HAP-1 (cell line): ENCODE measurements at regions not wholly inside any gene's neighbourhood (a gene's known extent, or its start where the extent isn't known, plus 50 kb on each side); places are given as distances from the start of the nearest gene placed in this dataset.

Source experiments
- DNase-seq, 2 experiments: peaks; one replicate each; pipeline ENCODE4 v3.0.0-alpha.2; 2016 to 2020; ENCODE audit warnings: low spot score in 2 of 2
- H3K27me3 ChIP-seq: fragments of 250-450 bp; sonication (Bioruptor Pico); 2 replicates; pipeline ENCODE4 v1.5.1; 2020; ENCODE audit warnings: low read depth, mild to moderate bottlenecking, moderate library complexity
- H3K36me3 ChIP-seq: fragments of 250-450 bp; sonication (Bioruptor Pico); replicated peaks from 2 replicates; pipeline ENCODE4 v1.5.1; 2020; ENCODE audit warnings: mild to moderate bottlenecking
- H3K4me1 ChIP-seq: fragments of 250-450 bp; sonication (Bioruptor Pico); 2 replicates; pipeline ENCODE4 v1.5.1; 2020; ENCODE audit warnings: mild to moderate bottlenecking
- H3K4me3 ChIP-seq: fragments of 250-450 bp; sonication (Bioruptor Pico); 2 replicates; pipeline ENCODE4 v1.5.1; 2020; ENCODE audit warnings: mild to moderate bottlenecking, moderate library complexity
- H3K9me3 ChIP-seq: fragments of 250-450 bp; sonication (Bioruptor Pico); 2 replicates; pipeline ENCODE4 v1.5.1; 2020; ENCODE audit warnings: mild to moderate bottlenecking, moderate library complexity
- in situ Hi-C: fragments of 300-500 bp; cut with MboI; formaldehyde crosslinking; loops from 3 replicates; pipeline ENCODE4 v1.14.3; 2020; ENCODE audit warnings: low sequenced_read_pairs, inconsistent platforms, mixed read lengths

GRCh38 chr4:158071931-158072330 lies 100.9 kb downstream of the GASK1B start:
- no peak for DNase-seq
- Histone ChIP-seq H3K4me3 (no peak overlapping the region), H3K4me1 (peaks cover 4% of the 10 kb centered on the region), H3K36me3 (no peaks in the 10 kb centered on the region), H3K9me3 (no peaks in the 10 kb centered on the region), H3K27me3 (no peaks in the 10 kb centered on the region)
- in situ Hi-C loops, result no loop called here

- Histone ChIP-seq H3K36me3 (no peaks in the 10 kb centered on the region), H3K4me1 (peaks cover 4% of the 10 kb centered on the region), H3K4me3 (no peak overlapping the region), H3K9me3 (no peaks in the 10 kb centered on the region), H3K27me3 (no peaks in the 10 kb centered on the region)
- in situ Hi-C loops, result no loop called here
- no peak for DNase-seq
Measured at GRCh38 chr4:158068068-158068467, 104.8 kb downstream of the GASK1B start.

GRCh38 chr4:158067646-158068045 lies 105.2 kb downstream of the GASK1B start:
- Histone ChIP-seq H3K9me3 (no peaks in the 10 kb centered on the region), H3K36me3 (no peaks in the 10 kb centered on the region), H3K4me1 (peaks cover 4% of the 10 kb centered on the region), H3K27me3 (no peaks in the 10 kb centered on the region), H3K4me3 (no peak overlapping the region)
- DNase-seq, result no peak
- in situ Hi-C loops, result no loop called here

GRCh38 chr4:158065603-158066002 lies 107.2 kb downstream of the GASK1B start:
- in situ Hi-C loops, result no loop called here
- Histone ChIP-seq H3K9me3 (no peaks in the 10 kb centered on the region), H3K4me3 (no peak overlapping the region), H3K36me3 (no peaks in the 10 kb centered on the region), H3K4me1 (peaks cover 4% of the 10 kb centered on the region), H3K27me3 (no peaks in the 10 kb centered on the region)
- DNase-seq, result no peak

GRCh38 chr4:158065176-158065575 lies 107.6 kb downstream of the GASK1B start:
- H3K4me3 ChIP-seq, result no peak overlapping the region
- H3K4me1 ChIP-seq, result peaks cover 4% of the 10 kb centered on the region
- in situ Hi-C loops, result no loop called here
- no peak for DNase-seq
- H3K27me3 ChIP-seq, result no peaks in the 10 kb centered on the region
- no peaks in the 10 kb centered on the region for H3K36me3 ChIP-seq
- no peaks in the 10 kb centered on the region for H3K9me3 ChIP-seq

GRCh38 chr4:158056689-158057245 lies 116.1 kb downstream of the GASK1B start:
- no peaks in the 10 kb centered on the region for H3K36me3 ChIP-seq
- peaks cover 5% of the 10 kb centered on the region; the same call in 1 of the 2 replicates for H3K4me1 ChIP-seq
- H3K27me3 ChIP-seq, result no peaks in the 10 kb centered on the region
- no peak overlapping the region for H3K4me3 ChIP-seq
- in situ Hi-C loops, result no loop called here
- no peak for DNase-seq
- H3K9me3 ChIP-seq, result no peaks in the 10 kb centered on the region

GRCh38 chr4:158055668-158056067 lies 117.2 kb downstream of the GASK1B start:
- in situ Hi-C loops, result no loop called here
- Histone ChIP-seq H3K9me3 (no peaks in the 10 kb centered on the region), H3K27me3 (no peaks in the 10 kb centered on the region), H3K4me1 (peaks cover 5% of the 10 kb centered on the region; the same call in 1 of the 2 replicates), H3K36me3 (no peaks in the 10 kb centered on the region), H3K4me3 (no peak overlapping the region)
- no peak for DNase-seq

- Histone ChIP-seq H3K4me1 (no peaks in the 10 kb centered on the region), H3K36me3 (no peaks in the 10 kb centered on the region), H3K4me3 (no peak overlapping the region), H3K9me3 (no peaks in the 10 kb centered on the region), H3K27me3 (no peaks in the 10 kb centered on the region)
- in situ Hi-C loops, result no loop called here
- DNase-seq, result no peak
Measured at GRCh38 chr4:158053801-158054200, 119.0 kb downstream of the GASK1B start.

- H3K4me1 ChIP-seq, result no peaks in the 10 kb centered on the region
- H3K27me3 ChIP-seq, result no peaks in the 10 kb centered on the region
- in situ Hi-C loops, result no loop called here
- H3K36me3 ChIP-seq, result no peaks in the 10 kb centered on the region
- DNase-seq, result no peak
- H3K4me3 ChIP-seq, result no peak overlapping the region
- no peaks in the 10 kb centered on the region for H3K9me3 ChIP-seq
Measured at GRCh38 chr4:158053086-158053485, 119.7 kb downstream of the GASK1B start.

GRCh38 chr4:158051401-158052235 lies 121.2 kb downstream of the GASK1B start:
- in situ Hi-C loops, result no loop called here
- DNase-seq, result no peak

GRCh38 chr4:158050942-158051341 lies 121.9 kb downstream of the GASK1B start:
- in situ Hi-C loops, result no loop called here
- H3K36me3 ChIP-seq, result no peaks in the 10 kb centered on the region
- H3K4me1 ChIP-seq, result no peaks in the 10 kb centered on the region
- H3K27me3 ChIP-seq, result no peaks in the 10 kb centered on the region
- H3K4me3 ChIP-seq, result no peak overlapping the region
- no peaks in the 10 kb centered on the region for H3K9me3 ChIP-seq
- no peak for DNase-seq

More at GRCh38 chr4:158051401-158052235, 121.2 kb downstream of the GASK1B start:
- Histone ChIP-seq H3K4me1 (no peaks in the 10 kb centered on the region), H3K9me3 (no peaks in the 10 kb centered on the region), H3K36me3 (no peaks in the 10 kb centered on the region), H3K4me3 (no peak overlapping the region), H3K27me3 (no peaks in the 10 kb centered on the region)

GRCh38 chr4:158046345-158046744 lies 126.5 kb downstream of the GASK1B start:
- Histone ChIP-seq H3K4me1 (peaks cover 11% of the 10 kb centered on the region), H3K4me3 (no peak overlapping the region), H3K9me3 (no peaks in the 10 kb centered on the region), H3K27me3 (no peaks in the 10 kb centered on the region), H3K36me3 (no peaks in the 10 kb centered on the region)
- in situ Hi-C loops, result no loop called here
- no peak for DNase-seq

GRCh38 chr4:158043971-158044618 lies 128.7 kb downstream of the GASK1B start:
- Histone ChIP-seq H3K4me1 (peaks cover 11% of the 10 kb centered on the region), H3K36me3 (no peaks in the 10 kb centered on the region), H3K27me3 (no peaks in the 10 kb centered on the region), H3K9me3 (0 out of 2 replicates have a peak, but pooled peaks cover 3% of the 10 kb centered on the region), H3K4me3 (no peak overlapping the region)
- in situ Hi-C loops, result no loop called here
- DNase-seq, result no peak

GRCh38 chr4:158042591-158043030 lies 130.2 kb downstream of the GASK1B start:
- DNase-seq, result no peak
- in situ Hi-C loops, result no loop called here
- peaks cover 11% of the 10 kb centered on the region for H3K4me1 ChIP-seq
- H3K27me3 ChIP-seq, result no peaks in the 10 kb centered on the region
- no peaks in the 10 kb centered on the region for H3K36me3 ChIP-seq
- 0 out of 2 replicates have a peak, but pooled peaks cover 5% of the 10 kb centered on the region for H3K9me3 ChIP-seq
- no peak overlapping the region for H3K4me3 ChIP-seq
